Germinal center (tissue), 1 donor: ENCODE measurements at regions not wholly inside any gene's neighbourhood (a gene's known extent, or its start where the extent isn't known, plus 50 kb on each side); places are given as distances from the start of the nearest gene placed in this dataset.

Experiments
- DNase-seq: peaks from one replicate; pipeline ENCODE4 v3.0.0; 2012; ENCODE audit warnings: mixed read lengths, low spot score

DNA sequence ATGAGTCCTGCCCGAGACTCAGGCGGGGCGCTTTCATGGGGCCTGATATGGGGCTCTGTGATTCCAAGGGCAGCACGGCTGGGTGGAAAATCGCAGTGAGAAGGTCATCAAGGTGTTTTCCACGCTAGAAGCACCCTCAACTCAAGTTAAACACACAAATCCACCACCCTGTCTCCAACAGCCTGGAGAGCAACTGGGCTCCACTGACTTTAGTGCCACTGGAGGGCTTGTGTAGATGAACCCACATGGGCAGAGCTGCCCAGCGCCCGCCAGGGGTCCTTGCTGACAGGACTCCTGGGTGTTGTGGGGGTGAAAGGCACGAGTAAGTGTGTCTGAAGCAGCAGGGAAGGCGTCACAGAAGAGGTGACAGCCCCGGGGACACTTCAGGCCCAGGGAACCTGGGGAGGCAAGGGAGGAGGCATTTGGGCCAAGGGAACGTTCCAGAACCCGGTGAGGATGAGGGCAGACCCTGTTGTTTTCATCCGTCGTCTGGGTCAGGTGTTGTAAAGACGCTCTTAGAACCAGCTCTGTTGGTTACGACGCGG is 51.8 kb upstream of the CTDP1 start:
- DNase-seq: no peak

GRCh38 chr18:79628416-79629248 is 51.0 kb upstream of the CTDP1 start:
- no peak for DNase-seq

GRCh38 chr18:79629249-79629558 is 50.4 kb upstream of the CTDP1 start:
- DNase-seq: no peak

GRCh38 chr18:79629606-79630005 is 50.0 kb upstream of the CTDP1 start:
- no peak for DNase-seq
